ENCODE measurements at regions not wholly inside any gene's neighbourhood (a gene's known extent, or its start where the extent isn't known, plus 50 kb on each side); places are given as distances from the start of the nearest gene placed in this dataset.

DNA sequence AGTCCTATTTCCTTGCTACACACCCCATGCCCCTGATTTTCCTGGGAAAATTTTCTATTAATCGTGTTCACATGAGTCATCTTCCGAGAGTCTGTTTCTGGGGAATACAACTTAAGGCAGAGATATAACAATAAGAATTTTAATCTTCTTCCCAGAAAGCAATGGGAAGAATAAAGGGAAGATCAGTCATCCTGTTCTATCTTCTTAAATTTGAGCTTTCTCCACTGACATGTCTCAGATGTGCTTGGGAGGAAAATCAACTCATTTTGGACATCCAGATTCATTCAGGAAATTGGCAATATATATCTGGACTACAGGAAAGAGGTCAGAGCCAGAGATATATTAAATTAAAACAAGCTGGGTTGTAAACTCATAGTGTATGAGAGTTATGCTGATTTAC, 62.3 kb upstream of the SPAG16 start:
- no peak for DNase-seq (ENCODE audit: low read depth)
- TF ChIP-seq, protein P1, sequence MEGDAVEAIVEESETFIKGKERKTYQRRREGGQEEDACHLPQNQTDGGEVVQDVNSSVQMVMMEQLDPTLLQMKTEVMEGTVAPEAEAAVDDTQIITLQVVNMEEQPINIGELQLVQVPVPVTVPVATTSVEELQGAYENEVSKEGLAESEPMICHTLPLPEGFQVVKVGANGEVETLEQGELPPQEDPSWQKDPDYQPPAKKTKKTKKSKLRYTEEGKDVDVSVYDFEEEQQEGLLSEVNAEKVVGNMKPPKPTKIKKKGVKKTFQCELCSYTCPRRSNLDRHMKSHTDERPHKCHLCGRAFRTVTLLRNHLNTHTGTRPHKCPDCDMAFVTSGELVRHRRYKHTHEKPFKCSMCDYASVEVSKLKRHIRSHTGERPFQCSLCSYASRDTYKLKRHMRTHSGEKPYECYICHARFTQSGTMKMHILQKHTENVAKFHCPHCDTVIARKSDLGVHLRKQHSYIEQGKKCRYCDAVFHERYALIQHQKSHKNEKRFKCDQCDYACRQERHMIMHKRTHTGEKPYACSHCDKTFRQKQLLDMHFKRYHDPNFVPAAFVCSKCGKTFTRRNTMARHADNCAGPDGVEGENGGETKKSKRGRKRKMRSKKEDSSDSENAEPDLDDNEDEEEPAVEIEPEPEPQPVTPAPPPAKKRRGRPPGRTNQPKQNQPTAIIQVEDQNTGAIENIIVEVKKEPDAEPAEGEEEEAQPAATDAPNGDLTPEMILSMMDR (IDR thresholded peaks at IDR 0.05; ENCODE audit: insufficient read depth, low read depth, low read length, missing control alignments), result no peak
- no peak overlapping the region for H3K4me3 ChIP-seq (ENCODE audit: low read depth, low read length)

DNA sequence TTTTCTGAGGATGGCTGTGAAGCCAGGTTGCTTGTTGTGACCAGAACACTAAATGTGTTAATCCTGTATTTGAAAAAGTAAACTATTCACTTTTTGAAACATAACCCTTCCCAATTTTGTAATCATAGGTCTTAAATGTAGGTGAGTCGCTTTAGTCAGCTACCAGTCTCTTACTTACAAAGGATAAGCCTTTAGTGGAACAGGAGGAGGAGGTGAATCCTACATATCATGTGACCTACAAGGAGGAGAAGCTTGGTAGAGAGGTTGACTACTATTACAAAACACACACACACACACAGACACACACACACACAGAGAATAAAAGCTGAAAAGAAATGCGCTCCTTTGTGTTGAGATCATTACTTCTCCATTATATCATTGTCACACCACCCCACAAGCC, 59.9 kb upstream of the SPAG16 start:
- no peak overlapping the region for H3K4me3 ChIP-seq (ENCODE audit: low read depth, low read length)
- DNase-seq (ENCODE audit: low read depth), result no peak
- TF ChIP-seq, protein P1 (IDR thresholded peaks at IDR 0.05; ENCODE audit: insufficient read depth, low read depth, low read length, missing control alignments), result no peak

GRCh38 chr2:213225866-213226265, 58.4 kb upstream of the SPAG16 start:
- no peak for DNase-seq (ENCODE audit: low read depth)
- H3K4me3 ChIP-seq (ENCODE audit: low read depth, low read length), result no peak overlapping the region
- TF ChIP-seq, protein P1 (IDR thresholded peaks at IDR 0.05; ENCODE audit: insufficient read depth, low read depth, low read length, missing control alignments), result no peak

DNA sequence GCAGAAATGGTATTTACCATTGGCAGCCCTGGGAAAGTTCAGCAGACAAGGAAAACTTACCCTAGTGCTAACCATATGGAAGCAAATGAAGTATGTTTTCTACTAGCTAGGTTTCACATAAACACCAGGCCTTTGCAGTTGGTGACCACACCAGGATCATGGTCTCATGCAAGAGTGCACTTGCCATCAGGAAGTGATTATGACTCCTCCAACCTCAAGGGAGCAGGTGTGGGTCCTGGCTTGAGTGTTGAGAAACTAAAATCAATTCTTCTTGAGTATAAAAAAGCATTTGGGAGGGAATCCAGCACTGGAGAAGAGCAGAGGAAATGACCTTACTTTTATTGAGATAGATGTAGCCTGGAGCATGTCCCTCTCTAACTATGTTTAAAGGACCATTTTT, 56.8 kb upstream of the SPAG16 start:
- H3K4me3 ChIP-seq (ENCODE audit: low read depth, low read length), result no peak overlapping the region
- peak; percentile 95 for DNase-seq (ENCODE audit: low read depth)
- TF ChIP-seq, protein P1 (IDR thresholded peaks at IDR 0.05; ENCODE audit: insufficient read depth, low read depth, low read length, missing control alignments), result no peak

DNA sequence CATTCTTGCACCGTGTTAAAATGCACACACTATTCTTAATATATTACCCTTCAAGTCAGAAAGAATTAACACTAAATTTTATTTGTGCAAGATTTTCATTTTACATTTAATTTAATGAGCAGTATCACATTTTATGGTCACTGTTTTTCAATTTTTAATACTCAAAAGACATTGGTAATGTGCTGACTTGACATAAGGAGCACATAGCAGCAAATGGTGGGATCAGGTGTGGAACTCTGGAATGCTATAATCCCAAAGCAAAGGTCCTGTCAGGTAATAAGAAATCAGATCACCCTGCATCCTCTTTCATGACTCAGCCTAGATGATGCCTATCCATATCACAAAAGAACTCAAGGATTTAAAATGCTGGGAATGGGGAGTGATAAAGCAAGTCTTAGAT, 55.6 kb upstream of the SPAG16 start:
- no peak for DNase-seq (ENCODE audit: low read depth)
- TF ChIP-seq, protein P1 (IDR thresholded peaks at IDR 0.05; ENCODE audit: insufficient read depth, low read depth, low read length, missing control alignments), result no peak

GRCh38 chr2:213229814-213230213, 54.5 kb upstream of the SPAG16 start:
- DNase-seq (ENCODE audit: low read depth), result no peak
- H3K4me3 ChIP-seq (ENCODE audit: low read depth, low read length), result no peak overlapping the region
- TF ChIP-seq, protein P1 (IDR thresholded peaks at IDR 0.05; ENCODE audit: insufficient read depth, low read depth, low read length, missing control alignments), result no peak

More for the DNA sequence above, 55.6 kb upstream of the SPAG16 start:
- H3K4me3 ChIP-seq (ENCODE audit: low read depth, low read length), result no peak overlapping the region

- no peak for DNase-seq (ENCODE audit: low read depth)
- TF ChIP-seq, protein P1 (IDR thresholded peaks at IDR 0.05; ENCODE audit: insufficient read depth, low read depth, low read length, missing control alignments), result no peak
- H3K4me3 ChIP-seq (ENCODE audit: low read depth, low read length), result peak overlapping the region; percentile 22; the same call in 1 of the 2 replicates
Measured at GRCh38 chr2:213231966-213232365, 52.3 kb upstream of the SPAG16 start.

Data from GM12865 (cell line).